ENCODE measurements at regions not wholly inside any gene's neighbourhood (a gene's known extent, or its start where the extent isn't known, plus 50 kb on each side); places are given as distances from the start of the nearest gene placed in this dataset.

GRCh38 chr14:52124791-52125684, 56.2 kb upstream of the NID2 start:
- TF ChIP-seq, protein P1, sequence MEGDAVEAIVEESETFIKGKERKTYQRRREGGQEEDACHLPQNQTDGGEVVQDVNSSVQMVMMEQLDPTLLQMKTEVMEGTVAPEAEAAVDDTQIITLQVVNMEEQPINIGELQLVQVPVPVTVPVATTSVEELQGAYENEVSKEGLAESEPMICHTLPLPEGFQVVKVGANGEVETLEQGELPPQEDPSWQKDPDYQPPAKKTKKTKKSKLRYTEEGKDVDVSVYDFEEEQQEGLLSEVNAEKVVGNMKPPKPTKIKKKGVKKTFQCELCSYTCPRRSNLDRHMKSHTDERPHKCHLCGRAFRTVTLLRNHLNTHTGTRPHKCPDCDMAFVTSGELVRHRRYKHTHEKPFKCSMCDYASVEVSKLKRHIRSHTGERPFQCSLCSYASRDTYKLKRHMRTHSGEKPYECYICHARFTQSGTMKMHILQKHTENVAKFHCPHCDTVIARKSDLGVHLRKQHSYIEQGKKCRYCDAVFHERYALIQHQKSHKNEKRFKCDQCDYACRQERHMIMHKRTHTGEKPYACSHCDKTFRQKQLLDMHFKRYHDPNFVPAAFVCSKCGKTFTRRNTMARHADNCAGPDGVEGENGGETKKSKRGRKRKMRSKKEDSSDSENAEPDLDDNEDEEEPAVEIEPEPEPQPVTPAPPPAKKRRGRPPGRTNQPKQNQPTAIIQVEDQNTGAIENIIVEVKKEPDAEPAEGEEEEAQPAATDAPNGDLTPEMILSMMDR (conservative IDR thresholded peaks at IDR 0.05 in 1 of 2, IDR thresholded peaks at IDR 0.05 in 1 of 2; ENCODE audit: extremely low read depth in 1 of 2, insufficient read depth in 1 of 2, low read depth in 1 of 2, low read length in 2 of 2): no peak
- TF ChIP-seq EZH2 (IDR thresholded peaks at IDR 0.05; ENCODE audit: borderline replicate concordance, low read length): no peak

Data from mammary epithelial cell (primary cell).